Ishikawa (cell line): ENCODE measurements at regions not wholly inside any gene's neighbourhood (a gene's known extent, or its start where the extent isn't known, plus 50 kb on each side); places are given as distances from the start of the nearest gene placed in this dataset.

Experiments used
- TEAD4 ChIP-seq: IDR thresholded peaks from 2 replicates; pipeline ENCODE4 v1.6.1; 2012
- YY1 ChIP-seq: IDR thresholded peaks from 2 replicates; pipeline ENCODE4 v1.6.1; 2012; ENCODE audit warnings: low read depth

DNA sequence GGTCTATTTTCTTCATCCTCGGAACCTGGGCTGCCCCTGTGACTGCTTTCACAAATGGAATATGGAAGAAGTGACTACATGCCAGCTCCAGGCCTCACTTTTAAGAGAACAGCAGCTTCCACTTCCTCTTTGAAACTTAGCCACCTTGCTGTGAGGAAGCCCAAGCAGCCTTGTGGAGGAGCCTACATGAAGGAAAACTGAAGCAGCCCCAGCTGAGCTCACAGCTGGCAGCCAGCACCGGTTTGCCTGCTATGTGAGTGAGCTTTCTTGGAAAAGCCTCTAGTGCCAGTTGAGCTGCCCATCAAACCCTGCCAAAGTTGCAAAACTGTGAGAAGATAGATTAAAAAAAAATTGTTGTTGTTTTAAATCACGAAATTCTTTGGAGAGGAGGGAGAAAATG, 498.0 kb upstream of the PROK2 start:
- no peak for TF ChIP-seq YY1
- no peak for TF ChIP-seq TEAD4
